HFFc6 (cell line): ENCODE measurements at regions not wholly inside any gene's neighbourhood (a gene's known extent, or its start where the extent isn't known, plus 50 kb on each side); places are given as distances from the start of the nearest gene placed in this dataset.

Experiments used
- DNase-seq: peaks from one replicate; pipeline ENCODE4 v3.0.0-alpha.2; 2018
- H3K27ac Mint-ChIP-seq: 2 replicates; pipeline ENCODE4 v1.8.0; 2020; ENCODE audit warnings: mild to moderate bottlenecking, mixed read lengths
- H3K27me3 Mint-ChIP-seq: 2 replicates; pipeline ENCODE4 v1.8.0; 2021; ENCODE audit warnings: mild to moderate bottlenecking, moderate library complexity, mixed read lengths; ENCODE audit not compliant: insufficient read depth
- H3K36me3 Mint-ChIP-seq: 2 replicates; pipeline ENCODE4 v1.8.0; 2021; ENCODE audit warnings: low read depth, mixed read lengths
- H3K4me1 Mint-ChIP-seq: 2 replicates; pipeline ENCODE4 v1.8.0; 2020; ENCODE audit warnings: low read depth, mixed read lengths
- H3K4me3 Mint-ChIP-seq: 2 replicates; pipeline ENCODE4 v1.8.0; 2020; ENCODE audit warnings: mild to moderate bottlenecking, moderate library complexity, mixed read lengths
- H3K9me3 Mint-ChIP-seq: 2 replicates; pipeline ENCODE4 v1.8.0; 2020; ENCODE audit warnings: mild to moderate bottlenecking, mixed read lengths
- CTCF ChIP-seq: fragments of 200-600 bp; sonication (generic); IDR thresholded peaks from 2 replicates; pipeline ENCODE4 v1.5.0; 2021; ENCODE audit warnings: antibody characterized with exemption, mild to moderate bottlenecking

- H3K36me3 Mint-ChIP-seq: no peaks in the 10 kb centered on the region; the same call in 1 of the 2 replicates
- H3K4me1 Mint-ChIP-seq: no peaks in the 10 kb centered on the region
- no peak for TF ChIP-seq CTCF
- peaks cover 1% of the 10 kb centered on the region; the same call in 1 of the 2 replicates for H3K27me3 Mint-ChIP-seq
- no peak overlapping the region for H3K27ac Mint-ChIP-seq
- peaks cover 20% of the 10 kb centered on the region for H3K9me3 Mint-ChIP-seq
- no peak for DNase-seq
- H3K4me3 Mint-ChIP-seq: no peak overlapping the region
Measured at GRCh38 chr4:173713026-173713425, 183.0 kb upstream of the HAND2 start.

GRCh38 chr4:173707658-173708419 lies 177.8 kb upstream of the HAND2 start:
- Mint-ChIP-seq H3K36me3 (no peaks in the 10 kb centered on the region), H3K4me1 (no peaks in the 10 kb centered on the region)

GRCh38 chr4:173704201-173704600 lies 174.2 kb upstream of the HAND2 start:
- no peak for DNase-seq
- peaks cover 10% of the 10 kb centered on the region; the same call in 1 of the 2 replicates for H3K9me3 Mint-ChIP-seq

More at GRCh38 chr4:173707658-173708419, 177.8 kb upstream of the HAND2 start:
- TF ChIP-seq CTCF: no peak
- no peak for DNase-seq
- H3K9me3 Mint-ChIP-seq: peaks cover 6% of the 10 kb centered on the region; the same call in 1 of the 2 replicates
- H3K4me3 Mint-ChIP-seq: no peak overlapping the region
- no peak overlapping the region for H3K27ac Mint-ChIP-seq
- H3K27me3 Mint-ChIP-seq: peaks cover 1% of the 10 kb centered on the region; the same call in 1 of the 2 replicates

GRCh38 chr4:173703021-173703420 lies 173.0 kb upstream of the HAND2 start:
- no peak for DNase-seq
- Mint-ChIP-seq H3K27ac (no peak overlapping the region), H3K9me3 (peaks cover 10% of the 10 kb centered on the region; the same call in 1 of the 2 replicates), H3K27me3 (no peaks in the 10 kb centered on the region), H3K36me3 (no peaks in the 10 kb centered on the region), H3K4me1 (no peaks in the 10 kb centered on the region), H3K4me3 (no peak overlapping the region)
- TF ChIP-seq CTCF: no peak

More at GRCh38 chr4:173704201-173704600, 174.2 kb upstream of the HAND2 start:
- Mint-ChIP-seq H3K4me3 (no peak overlapping the region), H3K4me1 (no peaks in the 10 kb centered on the region), H3K27me3 (peaks cover 1% of the 10 kb centered on the region; the same call in 1 of the 2 replicates), H3K36me3 (no peaks in the 10 kb centered on the region), H3K27ac (no peak overlapping the region)
- TF ChIP-seq CTCF: no peak

GRCh38 chr4:173700650-173701049 lies 170.6 kb upstream of the HAND2 start:
- peaks cover 10% of the 10 kb centered on the region; the same call in 1 of the 2 replicates for H3K9me3 Mint-ChIP-seq
- no peak for DNase-seq
- no peak for TF ChIP-seq CTCF
- H3K27me3 Mint-ChIP-seq: no peaks in the 10 kb centered on the region
- no peaks in the 10 kb centered on the region for H3K4me1 Mint-ChIP-seq
- H3K4me3 Mint-ChIP-seq: no peak overlapping the region
- no peak overlapping the region for H3K27ac Mint-ChIP-seq
- H3K36me3 Mint-ChIP-seq: no peaks in the 10 kb centered on the region
